Lung (tissue), 11 donors: ENCODE measurements at regions not wholly inside any gene's neighbourhood (a gene's known extent, or its start where the extent isn't known, plus 50 kb on each side); places are given as distances from the start of the nearest gene placed in this dataset.

Experiments
- ATAC-seq: fragments of 200-7000 bp; cut with Tn5 transposase; one replicate; pipeline ENCODE4 v1.9.1; 2020; ENCODE audit warnings: moderate number of reproducible peaks; ENCODE audit not compliant: insufficient read depth, low FRiP score
- DNase-seq, 3 donors: peaks; one replicate each; pipeline ENCODE4 v3.0.0-alpha.2; 2013 to 2017
- H3K27ac ChIP-seq, 2 donors: one replicate each; pipeline ENCODE4 v1.5.1; 2013; ENCODE audit warnings: mild to moderate bottlenecking in 2 of 2, moderate library complexity in 2 of 2, control low read depth in 1 of 2, inconsistent platforms in 1 of 2, low read depth in 1 of 2, low read length in 1 of 2
- H3K27me3 ChIP-seq, 3 donors: one replicate each; pipeline ENCODE4 v1.5.1; 2013; ENCODE audit warnings: low read length in 2 of 3; ENCODE audit not compliant: control insufficient read depth in 3 of 3, insufficient read depth in 3 of 3
- H3K36me3 ChIP-seq, 4 donors: one replicate each; pipeline ENCODE4 v1.5.1; 2013; ENCODE audit warnings: low read length in 4 of 4, mild to moderate bottlenecking in 1 of 4, moderate library complexity in 1 of 4; ENCODE audit not compliant: control insufficient read depth in 4 of 4, insufficient read depth in 4 of 4
- H3K4me1 ChIP-seq, 5 donors: one replicate each; pipeline ENCODE4 v1.5.1; 2013; ENCODE audit warnings: low read length in 5 of 5, mild to moderate bottlenecking in 2 of 5, moderate library complexity in 1 of 5; ENCODE audit not compliant: control insufficient read depth in 5 of 5, insufficient read depth in 5 of 5
- H3K4me3 ChIP-seq: one replicate; pipeline ENCODE4 v1.5.1; 2013; ENCODE audit warnings: mild to moderate bottlenecking, control low read depth, moderate library complexity
- H3K9ac ChIP-seq, 2 donors: one replicate each; pipeline ENCODE4 v1.5.1; 2013; ENCODE audit warnings: low read length in 2 of 2, control low read depth in 1 of 2; ENCODE audit not compliant: insufficient read depth in 1 of 2
- H3K9me3 ChIP-seq, 4 donors: one replicate each; pipeline ENCODE4 v1.5.1; 2013; ENCODE audit warnings: low read length in 3 of 4, mild to moderate bottlenecking in 1 of 4, moderate library complexity in 1 of 4; ENCODE audit not compliant: control insufficient read depth in 4 of 4, insufficient read depth in 3 of 4
- WGBS, 2 donors: extraction: QIAGEN DNeasy Blood & Tissue Kit; methylation state at CpG; one replicate each; pipeline ENCODE4 v1.1.7; 2013; 5-methylcytosine and 5-hydroxymethylcytosine counted together
- TF ChIP-seq, protein P1 (sequence below): IDR thresholded peaks from 2 replicates; pipeline ENCODE4 v1.5.1; 2012; ENCODE audit warnings: mild to moderate bottlenecking; ENCODE audit errors: control extremely low read depth, extremely low read depth
- donor health status: control.
- donor health status: control.
- donor health status: Bipolar disorder and iron deficiency.
- donor health status: healthy.
- donor health status: DM: yes; HTN: yes; CAD: no.

DNA sequence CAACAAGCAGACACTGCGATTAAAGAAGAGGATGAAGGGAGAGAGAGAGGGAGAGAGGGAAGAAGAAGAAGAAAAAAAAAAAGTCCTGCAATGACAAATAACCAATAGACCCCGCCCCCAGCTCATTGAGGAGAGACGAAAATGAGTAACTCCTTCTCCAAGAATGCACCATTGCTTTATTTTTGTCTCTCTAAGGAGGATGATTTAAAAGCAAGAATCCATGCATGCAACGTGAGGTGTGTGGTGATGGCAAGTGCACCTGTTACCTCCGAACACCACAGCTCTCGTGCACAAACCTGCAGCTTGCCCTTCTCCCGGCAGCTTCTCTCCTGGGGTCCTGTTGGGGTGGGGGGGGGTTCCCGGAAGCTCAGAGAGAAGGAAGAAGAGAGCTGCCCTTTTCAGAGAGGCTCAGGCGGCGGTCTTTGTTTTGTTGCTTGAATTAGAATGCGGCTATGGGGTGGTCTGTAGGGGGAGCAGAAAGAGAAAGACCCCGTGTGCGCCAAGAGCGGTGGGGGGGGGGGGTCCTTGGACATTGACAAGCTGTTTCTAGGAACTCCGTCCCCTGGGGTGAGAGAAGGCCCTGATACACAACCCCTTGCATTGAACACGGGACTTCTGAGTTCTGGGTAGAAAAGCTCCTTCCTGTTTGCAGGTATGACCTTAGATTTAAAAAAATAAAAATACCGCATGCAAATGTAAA lies 100.7 kb downstream of the CRLF2 start:
- no peak for ATAC-seq
- TF ChIP-seq, protein P1, sequence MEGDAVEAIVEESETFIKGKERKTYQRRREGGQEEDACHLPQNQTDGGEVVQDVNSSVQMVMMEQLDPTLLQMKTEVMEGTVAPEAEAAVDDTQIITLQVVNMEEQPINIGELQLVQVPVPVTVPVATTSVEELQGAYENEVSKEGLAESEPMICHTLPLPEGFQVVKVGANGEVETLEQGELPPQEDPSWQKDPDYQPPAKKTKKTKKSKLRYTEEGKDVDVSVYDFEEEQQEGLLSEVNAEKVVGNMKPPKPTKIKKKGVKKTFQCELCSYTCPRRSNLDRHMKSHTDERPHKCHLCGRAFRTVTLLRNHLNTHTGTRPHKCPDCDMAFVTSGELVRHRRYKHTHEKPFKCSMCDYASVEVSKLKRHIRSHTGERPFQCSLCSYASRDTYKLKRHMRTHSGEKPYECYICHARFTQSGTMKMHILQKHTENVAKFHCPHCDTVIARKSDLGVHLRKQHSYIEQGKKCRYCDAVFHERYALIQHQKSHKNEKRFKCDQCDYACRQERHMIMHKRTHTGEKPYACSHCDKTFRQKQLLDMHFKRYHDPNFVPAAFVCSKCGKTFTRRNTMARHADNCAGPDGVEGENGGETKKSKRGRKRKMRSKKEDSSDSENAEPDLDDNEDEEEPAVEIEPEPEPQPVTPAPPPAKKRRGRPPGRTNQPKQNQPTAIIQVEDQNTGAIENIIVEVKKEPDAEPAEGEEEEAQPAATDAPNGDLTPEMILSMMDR, result no peak
- 4 to 9% methylated on average over 17 of the region's 17 CpGs for WGBS, 2 donors
- Histone ChIP-seq H3K27me3 (peaks cover 6 to 23% (median 7%) of the 10 kb centered on the region in 3 donors), H3K9me3 (peaks cover 0 to 18% (median 1%) of the 10 kb centered on the region in 4 donors), H3K27ac (no peak overlapping the region), H3K9ac (no peak overlapping the region), H3K4me3 (no peak overlapping the region), H3K36me3 (no peaks in the 10 kb centered on the region), H3K4me1 (peaks cover 0 to 1% (median 0%) of the 10 kb centered on the region in 5 donors)
- no peak for DNase-seq

DNA sequence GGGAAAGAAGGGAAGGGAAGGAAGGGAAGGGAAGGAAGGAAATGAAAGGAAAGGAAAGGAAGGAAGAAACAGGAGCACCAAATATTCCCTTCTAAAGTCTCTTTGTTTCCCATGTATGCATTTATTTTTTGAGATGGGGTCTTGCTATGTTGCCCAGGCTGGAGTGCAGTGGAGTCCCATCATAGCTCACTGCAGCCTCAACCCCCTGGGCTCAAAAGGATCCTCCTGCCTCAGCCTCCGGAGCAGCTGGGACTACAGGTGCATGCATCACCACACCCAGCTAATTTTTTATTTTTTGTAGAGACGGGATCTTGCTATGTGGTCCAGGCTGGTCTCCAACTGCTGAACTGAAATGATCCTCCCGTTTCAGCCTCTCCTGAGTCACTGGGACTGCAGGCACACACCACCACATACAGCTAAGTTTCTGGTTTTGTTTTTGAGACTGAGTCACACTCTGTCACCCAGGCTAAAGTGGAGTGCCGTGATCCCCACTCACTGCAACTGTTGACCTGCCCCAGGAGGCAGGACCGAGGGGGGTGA lies 102.8 kb downstream of the CRLF2 start:
- Histone ChIP-seq H3K4me3 (no peak overlapping the region), H3K27ac (no peak overlapping the region), H3K9ac (no peak overlapping the region), H3K4me1 (peaks cover 0 to 1% (median 0%) of the 10 kb centered on the region in 5 donors), H3K9me3 (peaks cover 0 to 15% (median 1%) of the 10 kb centered on the region in 4 donors), H3K36me3 (no peaks in the 10 kb centered on the region), H3K27me3 (peaks cover 6 to 23% (median 7%) of the 10 kb centered on the region in 3 donors)
- WGBS, 2 donors, result 86 to 92% methylated on average over 5 of the region's 5 CpGs
- TF ChIP-seq, protein P1, result no peak
- no peak for DNase-seq
- ATAC-seq, result no peak

DNA sequence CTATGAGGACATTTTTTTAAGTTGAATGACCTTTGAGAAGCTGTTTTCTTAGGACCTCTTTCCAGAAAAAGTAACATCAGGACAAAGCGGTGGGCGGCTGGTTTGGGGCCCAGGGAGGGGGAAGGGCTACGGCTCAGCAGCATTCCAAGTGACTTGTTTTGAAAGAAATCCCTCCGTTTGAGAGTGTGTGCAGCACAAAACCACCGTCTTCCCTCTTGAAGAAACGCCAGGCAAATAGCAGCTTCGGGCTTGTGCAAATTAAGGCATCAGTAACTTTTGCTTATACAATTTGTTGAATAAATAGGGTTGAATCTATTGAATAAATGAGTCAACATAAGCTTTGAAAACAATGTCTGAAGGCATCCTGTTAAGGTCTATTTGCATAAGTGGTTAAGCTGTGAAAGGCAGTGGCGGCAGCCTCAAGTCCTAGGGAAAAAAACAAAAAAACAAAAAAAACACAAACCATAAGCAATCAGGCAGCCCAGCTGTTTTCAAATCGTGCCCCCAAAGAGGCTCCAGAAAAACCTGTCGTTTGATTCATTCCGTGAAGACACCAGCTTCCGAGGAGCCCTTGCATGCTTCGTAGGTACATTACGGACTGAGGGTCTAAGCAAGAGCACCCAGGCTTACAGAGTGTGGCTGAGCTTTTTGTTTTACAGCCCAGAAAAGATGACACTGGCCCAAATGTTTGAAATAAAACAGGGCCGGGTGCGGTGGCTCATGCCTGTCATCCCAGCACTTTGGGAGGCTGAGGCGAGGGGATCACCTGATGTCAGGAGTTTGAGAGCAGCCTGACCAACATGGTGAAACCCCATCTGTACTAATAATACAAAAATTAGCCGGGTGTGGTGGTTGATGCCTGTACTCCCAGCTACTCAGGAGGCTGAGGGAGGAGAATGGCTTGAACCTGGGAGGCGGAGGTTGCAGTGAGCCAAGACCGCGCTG lies 103.7 kb downstream of the CRLF2 start:
- no peak overlapping the region for H3K9ac ChIP-seq
- no peak for DNase-seq
- no peak overlapping the region for H3K4me3 ChIP-seq
- peaks cover 0 to 1% (median 0%) of the 10 kb centered on the region in 5 donors for H3K4me1 ChIP-seq
- H3K27ac ChIP-seq, result no peak overlapping the region
- no peaks in the 10 kb centered on the region for H3K36me3 ChIP-seq
- peaks cover 6 to 23% (median 7%) of the 10 kb centered on the region in 3 donors for H3K27me3 ChIP-seq
- ATAC-seq, result no peak
- TF ChIP-seq, protein P1, result no peak
- WGBS, 2 donors, result 27% methylated on average over 20 to 21 of the region's 21 CpGs
- H3K9me3 ChIP-seq, result peaks cover 0 to 15% (median 1%) of the 10 kb centered on the region in 4 donors
